GM23338 (cell line): ENCODE measurements at regions not wholly inside any gene's neighbourhood (a gene's known extent, or its start where the extent isn't known, plus 50 kb on each side); places are given as distances from the start of the nearest gene placed in this dataset.

Experiments used
- ATAC-seq: fragments of 200-7000 bp; cut with Tn5 transposase; 3 replicates; pipeline ENCODE4 v1.9.1; 2020
- DNase-seq: peaks from one replicate; pipeline ENCODE4 v3.0.0-alpha.2; 2015; ENCODE audit warnings: low spot score
- H2AFZ ChIP-seq: fragments of 200-600 bp; sonication (generic); 2 replicates; pipeline ENCODE4 v1.8.0; 2016; ENCODE audit warnings: antibody characterized with exemption, mild to moderate bottlenecking, moderate library complexity
- H3F3A ChIP-seq: fragments of 200-600 bp; sonication (generic); replicated peaks from 2 replicates; pipeline ENCODE4 v1.8.0; 2017; ENCODE audit warnings: antibody characterized with exemption, mixed run types, low read depth
- H3K27ac ChIP-seq: fragments of 200-600 bp; sonication (generic); 2 replicates; pipeline ENCODE4 v1.6.1; 2016; ENCODE audit warnings: low read depth
- H3K27me3 ChIP-seq: fragments of 200-600 bp; sonication (generic); 2 replicates; pipeline ENCODE4 v1.8.0; 2016; ENCODE audit warnings: mild to moderate bottlenecking, mixed run types, moderate library complexity; ENCODE audit not compliant: insufficient read depth
- H3K36me3 ChIP-seq: fragments of 200-600 bp; sonication (generic); 2 replicates; pipeline ENCODE4 v1.8.0; 2016; ENCODE audit warnings: mild to moderate bottlenecking; ENCODE audit not compliant: insufficient read depth
- H3K4me1 ChIP-seq: fragments of 200-600 bp; sonication (generic); 2 replicates; pipeline ENCODE4 v1.8.0; 2016; ENCODE audit warnings: mild to moderate bottlenecking, moderate library complexity; ENCODE audit not compliant: insufficient read depth
- H3K4me2 ChIP-seq: fragments of 200-600 bp; sonication (generic); 2 replicates; pipeline ENCODE4 v1.7.1; 2017; ENCODE audit warnings: mixed run types
- H3K4me3 ChIP-seq: fragments of 200-600 bp; sonication (generic); 2 replicates; pipeline ENCODE4 v1.6.1; 2016; ENCODE audit warnings: mixed run types
- H3K79me2 ChIP-seq: fragments of 200-600 bp; sonication (generic); replicated peaks from 2 replicates; pipeline ENCODE4 v1.8.0; 2017; ENCODE audit warnings: mild to moderate bottlenecking; ENCODE audit not compliant: insufficient read depth
- H3K9me2 ChIP-seq: fragments of 200-600 bp; sonication (generic); 2 replicates; pipeline ENCODE4 v1.8.0; 2017; ENCODE audit not compliant: insufficient read depth
- H4K20me1 ChIP-seq: fragments of 200-600 bp; sonication (generic); replicated peaks from 2 replicates; pipeline ENCODE4 v1.8.0; 2017; ENCODE audit warnings: mild to moderate bottlenecking; ENCODE audit not compliant: insufficient read depth
- H3K27ac Mint-ChIP-seq: 2 replicates; pipeline ENCODE4 v1.8.0; 2020; ENCODE audit warnings: inconsistent platforms, mild to moderate bottlenecking, moderate library complexity, mixed read lengths
- H3K27me3 Mint-ChIP-seq: 3 replicates; pipeline ENCODE4 v1.8.0; 2022; ENCODE audit warnings: low read depth, mild to moderate bottlenecking, moderate library complexity, mixed read lengths, inconsistent platforms; ENCODE audit not compliant: insufficient read depth, poor library complexity
- H3K36me3 Mint-ChIP-seq: 3 replicates; pipeline ENCODE4 v1.8.0; 2021; ENCODE audit warnings: low read depth, mild to moderate bottlenecking, inconsistent platforms, moderate library complexity, mixed read lengths
- H3K4me1 Mint-ChIP-seq: 3 replicates; pipeline ENCODE4 v1.8.0; 2020; ENCODE audit warnings: mild to moderate bottlenecking, inconsistent platforms, mixed read lengths
- H3K4me3 Mint-ChIP-seq: 3 replicates; pipeline ENCODE4 v1.8.0; 2021; ENCODE audit warnings: moderate library complexity, mild to moderate bottlenecking, inconsistent platforms, mixed read lengths
- H3K9me3 Mint-ChIP-seq: 3 replicates; pipeline ENCODE4 v1.8.0; 2020; ENCODE audit warnings: moderate library complexity, mild to moderate bottlenecking, inconsistent platforms, mixed read lengths
- CREB1 ChIP-seq: fragments of 250-450 bp; sonication (Bioruptor Pico); IDR thresholded peaks from 2 replicates; pipeline ENCODE4 v1.5.0; 2020; ENCODE audit warnings: low read depth, mild to moderate bottlenecking, moderate library complexity
- CTCF ChIP-seq, 2 experiments: fragments of 200-600 bp in 1 of 2; sonication (generic) in 1 of 2; conservative IDR thresholded peaks; 2 replicates each; pipeline versions ENCODE4 v1.5.1 to v1.6.1; 2016 to 2017; ENCODE audit warnings: antibody characterized with exemption in 2 of 2, low read depth in 2 of 2, mild to moderate bottlenecking in 2 of 2, moderate library complexity in 1 of 2
- JUNB ChIP-seq: IDR thresholded peaks from one replicate; pipeline ENCODE4 v1.6.1; 2016; ENCODE audit warnings: antibody characterized with exemption; ENCODE audit not compliant: unreplicated experiment
- STAT1 ChIP-seq: IDR thresholded peaks from one replicate; pipeline ENCODE4 v1.6.1; 2016; ENCODE audit warnings: antibody characterized with exemption; ENCODE audit not compliant: unreplicated experiment
- ZNF114 ChIP-seq: fragments of 250-450 bp; sonication (Bioruptor Pico); IDR thresholded peaks from 2 replicates; pipeline ENCODE4 v1.5.0; 2020; ENCODE audit warnings: mild to moderate bottlenecking, moderate library complexity
- ZNF331 ChIP-seq: fragments of 250-450 bp; sonication (Bioruptor Pico); IDR thresholded peaks from 2 replicates; pipeline ENCODE4 v1.5.0; 2020; ENCODE audit warnings: low read depth, mild to moderate bottlenecking, moderate library complexity
- TF ChIP-seq, protein P1 (sequence below): fragments of 250-450 bp; sonication (Bioruptor Pico); IDR thresholded peaks from 2 replicates; pipeline ENCODE4 v1.5.0; 2020; ENCODE audit warnings: mild to moderate bottlenecking, moderate library complexity
- TF ChIP-seq, protein P2 (sequence below): IDR thresholded peaks from 2 replicates; pipeline ENCODE4 v1.6.1; 2016; ENCODE audit warnings: antibody characterized with exemption

GRCh38 chr16:65446427-65446826 is 324.6 kb upstream of the CDH11 start:
- no peak for DNase-seq
- H3K4me1 Mint-ChIP-seq = peaks cover 10% of the 10 kb centered on the region
- H3K9me3 Mint-ChIP-seq = peaks cover 19% of the 10 kb centered on the region
- TF ChIP-seq CREB1 (CRISPR knock-in tag) (no peak), STAT1 (no peak), ZNF114 (CRISPR knock-in tag) (no peak), JUNB (no peak), CTCF (conservative IDR thresholded peaks at IDR 0.05; ENCODE audit: low read depth in 2 of 2) (no peak), ZNF331 (no peak)
- TF ChIP-seq, protein P1, sequence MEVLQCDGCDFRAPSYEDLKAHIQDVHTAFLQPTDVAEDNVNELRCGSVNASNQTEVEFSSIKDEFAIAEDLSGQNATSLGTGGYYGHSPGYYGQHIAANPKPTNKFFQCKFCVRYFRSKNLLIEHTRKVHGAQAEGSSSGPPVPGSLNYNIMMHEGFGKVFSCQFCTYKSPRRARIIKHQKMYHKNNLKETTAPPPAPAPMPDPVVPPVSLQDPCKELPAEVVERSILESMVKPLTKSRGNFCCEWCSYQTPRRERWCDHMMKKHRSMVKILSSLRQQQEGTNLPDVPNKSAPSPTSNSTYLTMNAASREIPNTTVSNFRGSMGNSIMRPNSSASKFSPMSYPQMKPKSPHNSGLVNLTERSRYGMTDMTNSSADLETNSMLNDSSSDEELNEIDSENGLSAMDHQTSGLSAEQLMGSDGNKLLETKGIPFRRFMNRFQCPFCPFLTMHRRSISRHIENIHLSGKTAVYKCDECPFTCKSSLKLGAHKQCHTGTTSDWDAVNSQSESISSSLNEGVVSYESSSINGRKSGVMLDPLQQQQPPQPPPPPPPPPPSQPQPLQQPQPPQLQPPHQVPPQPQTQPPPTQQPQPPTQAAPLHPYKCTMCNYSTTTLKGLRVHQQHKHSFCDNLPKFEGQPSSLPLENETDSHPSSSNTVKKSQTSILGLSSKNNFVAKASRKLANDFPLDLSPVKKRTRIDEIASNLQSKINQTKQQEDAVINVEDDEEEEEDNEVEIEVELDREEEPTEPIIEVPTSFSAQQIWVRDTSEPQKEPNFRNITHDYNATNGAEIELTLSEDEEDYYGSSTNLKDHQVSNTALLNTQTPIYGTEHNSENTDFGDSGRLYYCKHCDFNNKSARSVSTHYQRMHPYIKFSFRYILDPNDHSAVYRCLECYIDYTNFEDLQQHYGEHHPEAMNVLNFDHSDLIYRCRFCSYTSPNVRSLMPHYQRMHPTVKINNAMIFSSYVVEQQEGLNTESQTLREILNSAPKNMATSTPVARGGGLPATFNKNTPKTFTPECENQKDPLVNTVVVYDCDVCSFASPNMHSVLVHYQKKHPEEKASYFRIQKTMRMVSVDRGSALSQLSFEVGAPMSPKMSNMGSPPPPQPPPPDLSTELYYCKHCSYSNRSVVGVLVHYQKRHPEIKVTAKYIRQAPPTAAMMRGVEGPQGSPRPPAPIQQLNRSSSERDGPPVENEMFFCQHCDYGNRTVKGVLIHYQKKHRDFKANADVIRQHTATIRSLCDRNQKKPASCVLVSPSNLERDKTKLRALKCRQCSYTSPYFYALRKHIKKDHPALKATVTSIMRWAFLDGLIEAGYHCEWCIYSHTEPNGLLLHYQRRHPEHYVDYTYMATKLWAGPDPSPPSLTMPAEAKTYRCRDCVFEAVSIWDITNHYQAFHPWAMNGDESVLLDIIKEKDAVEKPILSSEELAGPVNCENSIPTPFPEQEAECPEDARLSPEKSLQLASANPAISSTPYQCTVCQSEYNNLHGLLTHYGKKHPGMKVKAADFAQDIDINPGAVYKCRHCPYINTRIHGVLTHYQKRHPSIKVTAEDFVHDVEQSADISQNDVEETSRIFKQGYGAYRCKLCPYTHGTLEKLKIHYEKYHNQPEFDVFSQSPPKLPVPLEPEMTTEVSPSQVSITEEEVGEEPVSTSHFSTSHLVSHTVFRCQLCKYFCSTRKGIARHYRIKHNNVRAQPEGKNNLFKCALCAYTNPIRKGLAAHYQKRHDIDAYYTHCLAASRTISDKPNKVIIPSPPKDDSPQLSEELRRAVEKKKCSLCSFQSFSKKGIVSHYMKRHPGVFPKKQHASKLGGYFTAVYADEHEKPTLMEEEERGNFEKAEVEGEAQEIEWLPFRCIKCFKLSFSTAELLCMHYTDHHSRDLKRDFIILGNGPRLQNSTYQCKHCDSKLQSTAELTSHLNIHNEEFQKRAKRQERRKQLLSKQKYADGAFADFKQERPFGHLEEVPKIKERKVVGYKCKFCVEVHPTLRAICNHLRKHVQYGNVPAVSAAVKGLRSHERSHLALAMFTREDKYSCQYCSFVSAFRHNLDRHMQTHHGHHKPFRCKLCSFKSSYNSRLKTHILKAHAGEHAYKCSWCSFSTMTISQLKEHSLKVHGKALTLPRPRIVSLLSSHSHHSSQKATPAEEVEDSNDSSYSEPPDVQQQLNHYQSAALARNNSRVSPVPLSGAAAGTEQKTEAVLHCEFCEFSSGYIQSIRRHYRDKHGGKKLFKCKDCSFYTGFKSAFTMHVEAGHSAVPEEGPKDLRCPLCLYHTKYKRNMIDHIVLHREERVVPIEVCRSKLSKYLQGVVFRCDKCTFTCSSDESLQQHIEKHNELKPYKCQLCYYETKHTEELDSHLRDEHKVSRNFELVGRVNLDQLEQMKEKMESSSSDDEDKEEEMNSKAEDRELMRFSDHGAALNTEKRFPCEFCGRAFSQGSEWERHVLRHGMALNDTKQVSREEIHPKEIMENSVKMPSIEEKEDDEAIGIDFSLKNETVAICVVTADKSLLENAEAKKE (CRISPR knock-in tag) = no peak
- TF ChIP-seq, protein P2, sequence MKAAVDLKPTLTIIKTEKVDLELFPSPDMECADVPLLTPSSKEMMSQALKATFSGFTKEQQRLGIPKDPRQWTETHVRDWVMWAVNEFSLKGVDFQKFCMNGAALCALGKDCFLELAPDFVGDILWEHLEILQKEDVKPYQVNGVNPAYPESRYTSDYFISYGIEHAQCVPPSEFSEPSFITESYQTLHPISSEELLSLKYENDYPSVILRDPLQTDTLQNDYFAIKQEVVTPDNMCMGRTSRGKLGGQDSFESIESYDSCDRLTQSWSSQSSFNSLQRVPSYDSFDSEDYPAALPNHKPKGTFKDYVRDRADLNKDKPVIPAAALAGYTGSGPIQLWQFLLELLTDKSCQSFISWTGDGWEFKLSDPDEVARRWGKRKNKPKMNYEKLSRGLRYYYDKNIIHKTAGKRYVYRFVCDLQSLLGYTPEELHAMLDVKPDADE = no peak
- no peak overlapping the region for H3K27ac ChIP-seq
- no peak overlapping the region for H3K27ac Mint-ChIP-seq
- ATAC-seq = no peak
- H3K36me3 Mint-ChIP-seq = peaks cover 16% of the 10 kb centered on the region; the same call in 2 of the 3 replicates
- no peak overlapping the region for H3K4me2 ChIP-seq
- no peaks in the 10 kb centered on the region for H3K27me3 ChIP-seq
- H3K4me3 Mint-ChIP-seq = no peak overlapping the region
- H3K27me3 Mint-ChIP-seq = peaks cover 2% of the 10 kb centered on the region
- no peak overlapping the region for H3K4me3 ChIP-seq
- H3F3A ChIP-seq = no peaks in the 10 kb centered on the region
- peaks cover 9% of the 10 kb centered on the region; the same call in 1 of the 2 replicates for H3K9me2 ChIP-seq
- no peaks in the 10 kb centered on the region for H3K79me2 ChIP-seq
- no peak overlapping the region for H2AFZ ChIP-seq
- H3K4me1 ChIP-seq = no peaks in the 10 kb centered on the region
- H3K36me3 ChIP-seq = no peaks in the 10 kb centered on the region
- no peaks in the 10 kb centered on the region for H4K20me1 ChIP-seq
